H1 (cell line): ENCODE measurements at regions not wholly inside any gene's neighbourhood (a gene's known extent, or its start where the extent isn't known, plus 50 kb on each side); places are given as distances from the start of the nearest gene placed in this dataset.

ENCODE experiments used
- CTCF ChIA-PET: fragments of 300-600 bp; sonication (Branson Sonifier 250); formaldehyde crosslinking; loops from one replicate; lab custom pipeline; 2021; ENCODE audit not compliant: partially characterized antibody; lab: Charles Lee
- POLR2A ChIA-PET: fragments of 300-600 bp; sonication (Branson Sonifier 250); formaldehyde crosslinking; loops from one replicate; lab custom pipeline; 2021; ENCODE audit warnings: inconsistent platforms; ENCODE audit not compliant: partially characterized antibody; lab: Charles Lee
- DNase-seq, 2 experiments: peaks; one replicate each; pipeline versions ENCODE4 v3.0.0 to v3.0.0-alpha.2; 2010 to 2022; ENCODE audit warnings: low spot score in 2 of 2, low read depth in 1 of 2, mixed read lengths in 1 of 2
- FAIRE-seq: peaks from 2 replicates; lab custom pipeline; 2011; peaks lifted over from hg19 to GRCh38; lab: Jason Lieb, UNC
- H2AFZ ChIP-seq: 2 replicates; pipeline ENCODE4 v1.8.1; 2012; ENCODE audit warnings: low read length, inconsistent platforms
- H2AK5ac ChIP-seq: 2 replicates; pipeline ENCODE4 v1.6.1; 2013; ENCODE audit warnings: low read depth, low read length
- H2BK120ac ChIP-seq: replicated peaks from 2 replicates; pipeline ENCODE3; 2013; ENCODE audit warnings: low read depth, low read length, inconsistent platforms
- H2BK12ac ChIP-seq: 2 replicates; pipeline ENCODE4 v1.6.1; 2013; ENCODE audit warnings: low read depth, low read length
- H2BK15ac ChIP-seq: 2 replicates; pipeline ENCODE4 v1.6.1; 2013; ENCODE audit warnings: low read length
- H2BK20ac ChIP-seq: 2 replicates; pipeline ENCODE4 v1.6.1; 2013; ENCODE audit warnings: low read length
- H2BK5ac ChIP-seq: 2 replicates; pipeline ENCODE4 v1.6.1; 2013; ENCODE audit warnings: low read depth, low read length
- H3K14ac ChIP-seq: 2 replicates; pipeline ENCODE4 v1.6.1; 2013; ENCODE audit warnings: inconsistent platforms; ENCODE audit not compliant: insufficient read length
- H3K18ac ChIP-seq: 2 replicates; pipeline ENCODE4 v1.6.1; 2013; ENCODE audit warnings: low read length; ENCODE audit errors: extremely low read depth
- H3K23ac ChIP-seq: 2 replicates; pipeline ENCODE4 v1.6.1; 2013; ENCODE audit warnings: inconsistent platforms; ENCODE audit not compliant: insufficient read length
- H3K23me2 ChIP-seq: 2 replicates; pipeline ENCODE4 v1.6.1; 2013; ENCODE audit warnings: low read depth, low read length
- H3K27ac ChIP-seq: 2 replicates; pipeline ENCODE4 v1.6.1; 2011; ENCODE audit warnings: low read depth, low read length, inconsistent platforms
- H3K27me3 ChIP-seq, 4 experiments: replicated peaks in 1 of 4; 1 replicate in 1 of 4; 2 replicates in 3 of 4; pipeline versions ENCODE4 v1.6.1 to v1.8.1; 2011 to 2013; ENCODE audit warnings: low read length in 3 of 4, mild to moderate bottlenecking in 3 of 4, inconsistent platforms in 2 of 4, mixed read lengths in 2 of 4, moderate library complexity in 1 of 4; ENCODE audit not compliant: control insufficient read depth in 3 of 4, insufficient read depth in 3 of 4; ENCODE audit errors: extremely low read depth in 1 of 4
- H3K36me3 ChIP-seq, 4 experiments: 2 replicates each; pipeline versions ENCODE4 v1.6.1 to v1.8.1; 2011 to 2013; ENCODE audit warnings: mild to moderate bottlenecking in 4 of 4, low read length in 3 of 4, moderate library complexity in 2 of 4, control low read depth in 1 of 4, inconsistent platforms in 1 of 4; ENCODE audit not compliant: insufficient read depth in 4 of 4, control insufficient read depth in 2 of 4
- H3K4ac ChIP-seq: replicated peaks from 2 replicates; pipeline ENCODE3; 2013; ENCODE audit warnings: low read length, low read depth, mixed read lengths, inconsistent platforms; ENCODE audit not compliant: insufficient read length
- H3K4me1 ChIP-seq, 4 experiments: replicated peaks in 1 of 4; 1 replicate in 1 of 4; 2 replicates in 3 of 4; pipeline versions ENCODE4 v1.6.1 to v1.8.1; 2011 to 2013; ENCODE audit warnings: low read length in 3 of 4, inconsistent platforms in 2 of 4, mixed read lengths in 1 of 4; ENCODE audit not compliant: insufficient read depth in 4 of 4, control insufficient read depth in 3 of 4
- H3K4me2 ChIP-seq, 2 experiments: 2 replicates each; pipeline versions ENCODE4 v1.6.1 to v1.8.1; 2011 to 2013; ENCODE audit warnings: low read depth in 2 of 2, low read length in 2 of 2, control low read depth in 1 of 2, inconsistent platforms in 1 of 2, mild to moderate bottlenecking in 1 of 2; ENCODE audit not compliant: insufficient read depth in 1 of 2
- H3K4me3 ChIP-seq, 4 experiments: fragments of 200-600, 300-600 bp in 1 of 4; sonication (generic), shearing (Covaris generic), sonication (Bioruptor Twin) in 1 of 4; 2 replicates each; pipeline versions ENCODE4 v1.5.1 to v1.8.1; 2011 to 2016; ENCODE audit warnings: low read length in 4 of 4, low read depth in 3 of 4, control low read depth in 2 of 4, inconsistent platforms in 2 of 4, mild to moderate bottlenecking in 2 of 4, mixed read lengths in 1 of 4, moderate library complexity in 1 of 4; ENCODE audit not compliant: insufficient read depth in 2 of 4; ENCODE audit errors: extremely low read depth in 1 of 4
- H3K56ac ChIP-seq: replicated peaks from 2 replicates; pipeline ENCODE3; 2013; ENCODE audit warnings: low read depth, mild to moderate bottlenecking, mixed read lengths, low read length, inconsistent platforms; ENCODE audit not compliant: insufficient read length
- H3K79me1 ChIP-seq: 2 replicates; pipeline ENCODE4 v1.6.1; 2013; ENCODE audit warnings: low read depth, low read length, control low read depth
- H3K79me2 ChIP-seq, 2 experiments: 2 replicates each; pipeline versions ENCODE4 v1.6.1 to v1.8.1; 2012 to 2013; ENCODE audit warnings: low read length in 2 of 2, mild to moderate bottlenecking in 2 of 2, inconsistent platforms in 1 of 2; ENCODE audit not compliant: insufficient read depth in 2 of 2, control insufficient read depth in 1 of 2
- H3K9ac ChIP-seq, 4 experiments: replicated peaks in 1 of 4; 1 replicate in 1 of 4; 2 replicates in 3 of 4; pipeline versions ENCODE4 v1.6.1 to v1.8.1; 2011 to 2013; ENCODE audit warnings: low read depth in 3 of 4, low read length in 3 of 4, control low read depth in 2 of 4, mild to moderate bottlenecking in 2 of 4, moderate library complexity in 2 of 4, inconsistent platforms in 1 of 4; ENCODE audit errors: extremely low read depth in 1 of 4
- H3K9me3 ChIP-seq, 2 experiments: 2 replicates each; pipeline versions ENCODE4 v1.6.1 to v1.8.1; 2012 to 2013; ENCODE audit warnings: mild to moderate bottlenecking in 2 of 2, moderate library complexity in 2 of 2, control low read depth in 1 of 2, inconsistent platforms in 1 of 2, low read depth in 1 of 2, low read length in 1 of 2, mixed read lengths in 1 of 2; ENCODE audit not compliant: insufficient read depth in 2 of 2
- H4K20me1 ChIP-seq, 2 experiments: replicated peaks in 1 of 2; 2 replicates each; pipeline versions ENCODE3 to v1.8.1; 2011 to 2013; ENCODE audit warnings: inconsistent platforms in 2 of 2, low read length in 2 of 2, mild to moderate bottlenecking in 1 of 2; ENCODE audit not compliant: insufficient read depth in 2 of 2, control insufficient read depth in 1 of 2
- H4K5ac ChIP-seq: 2 replicates; pipeline ENCODE4 v1.6.1; 2013; ENCODE audit warnings: low read length, low read depth, mixed read lengths, inconsistent platforms; ENCODE audit not compliant: insufficient read length
- H4K8ac ChIP-seq: 2 replicates; pipeline ENCODE4 v1.8.0; 2013; ENCODE audit warnings: mild to moderate bottlenecking, moderate library complexity, low read length, inconsistent platforms; ENCODE audit not compliant: insufficient read depth; ENCODE audit errors: extremely low read depth
- H4K91ac ChIP-seq: replicated peaks from 2 replicates; pipeline ENCODE3; 2013; ENCODE audit warnings: low read length, mixed read lengths, inconsistent platforms; ENCODE audit not compliant: insufficient read length
- BACH1 ChIP-seq: IDR thresholded peaks from 2 replicates; pipeline ENCODE4 v1.6.1; 2012; ENCODE audit warnings: low read length, improper control_type of control experiment
- CBX5 ChIP-seq: fragments of 300-800, 300-1000 bp; sonication (generic); IDR thresholded peaks from 2 replicates; pipeline ENCODE4 v1.7.1; 2016; ENCODE audit warnings: antibody characterized with exemption, low read length, low read depth
- CHD1 ChIP-seq: IDR thresholded peaks from 2 replicates; pipeline ENCODE4 v1.6.1; 2012; ENCODE audit warnings: low read depth, low read length, improper control_type of control experiment
- EGR1 ChIP-seq: IDR thresholded peaks from 2 replicates; pipeline ENCODE4 v1.6.1; 2011; ENCODE audit warnings: low read depth, low read length, borderline replicate concordance
- EP300 ChIP-seq, 2 experiments: IDR thresholded peaks; 1 replicate in 1 of 2; 2 replicates in 1 of 2; pipeline ENCODE4 v1.6.1; 2011 to 2012; ENCODE audit warnings: low read depth in 2 of 2, low read length in 2 of 2, mild to moderate bottlenecking in 2 of 2, borderline replicate concordance in 1 of 2, inconsistent platforms in 1 of 2, moderate library complexity in 1 of 2
- JUN ChIP-seq: IDR thresholded peaks from 2 replicates; pipeline ENCODE4 v1.6.1; 2011; ENCODE audit warnings: low read depth, mild to moderate bottlenecking, improper control_type of control experiment, low read length
- KDM5A ChIP-seq: fragments of 200-600 bp; IDR thresholded peaks from 2 replicates; pipeline ENCODE4 v1.7.1; 2012; ENCODE audit warnings: mild to moderate bottlenecking, low read length, inconsistent platforms, mixed read lengths
- RFX5 ChIP-seq: IDR thresholded peaks from 2 replicates; pipeline ENCODE4 v1.6.1; 2011; ENCODE audit warnings: low read depth, low read length, improper control_type of control experiment, borderline replicate concordance
- SIN3A ChIP-seq, 2 experiments: IDR thresholded peaks in 1 of 2; conservative IDR thresholded peaks in 1 of 2; 2 replicates each; pipeline ENCODE4 v1.6.1; 2011 to 2012; ENCODE audit warnings: low read length in 2 of 2, improper control_type of control experiment in 1 of 2, low read depth in 1 of 2, mild to moderate bottlenecking in 1 of 2
- YY1 ChIP-seq: IDR thresholded peaks from 2 replicates; pipeline ENCODE4 v1.6.1; 2011; ENCODE audit warnings: low read depth, mild to moderate bottlenecking, low read length
- WGBS, 2 experiments: shearing (Covaris generic) in 1 of 2; methylation state at CpG; one replicate each; pipeline versions ENCODE4 v1.1.6 to v1.1.7; 2013 to 2015; ENCODE audit warnings: low lambda C conversion rate in 2 of 2, mixed read lengths in 2 of 2, inconsistent platforms in 1 of 2, low coverage in 1 of 2, missing lambda C conversion rate in 1 of 2; ENCODE audit not compliant: insufficient replicate concordance in 2 of 2, insufficient coverage in 1 of 2, insufficient read length in 1 of 2; ENCODE audit errors: extremely low coverage in 1 of 2, missing lambda C conversion rate in 1 of 2; 5-methylcytosine and 5-hydroxymethylcytosine counted together

DNA sequence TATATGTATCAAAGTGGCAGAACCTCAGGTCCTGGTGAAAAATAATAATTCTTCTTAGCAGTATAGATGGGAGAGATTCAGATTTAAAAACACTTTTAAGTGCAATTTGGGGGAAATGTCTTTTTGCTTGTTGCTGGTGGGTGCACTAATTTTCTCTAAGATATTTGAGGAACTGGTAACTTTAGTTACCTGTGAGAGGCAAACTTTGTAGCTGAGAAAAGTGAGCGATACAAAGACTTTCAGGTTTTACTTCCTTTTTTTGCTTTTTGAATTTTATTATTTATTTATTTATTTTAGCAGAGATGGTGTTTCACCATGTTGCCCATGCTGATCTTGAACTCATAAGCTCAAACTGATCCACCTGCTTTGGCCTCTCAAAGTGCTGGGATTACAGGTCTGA lies 303.1 kb upstream of the PTGER4 start:
- no peak overlapping the region for H3K4me3 ChIP-seq
- no peak overlapping the region for H3K9ac ChIP-seq
- H2BK12ac ChIP-seq: no peak overlapping the region
- H2BK15ac ChIP-seq: no peak overlapping the region
- H3K27me3 ChIP-seq: no peaks in the 10 kb centered on the region
- no peak overlapping the region for H3K23ac ChIP-seq
- H3K14ac ChIP-seq: no peak overlapping the region
- no peak overlapping the region for H4K8ac ChIP-seq
- no peak overlapping the region for H3K18ac ChIP-seq
- no peak for FAIRE-seq
- TF ChIP-seq RFX5: no peak
- TF ChIP-seq YY1: no peak
- no peak for TF ChIP-seq SIN3A (conservative IDR thresholded peaks at IDR 0.05 in 1 of 2, IDR thresholded peaks at IDR 0.05 in 1 of 2; ENCODE audit: low read depth in 1 of 2, low read length in 2 of 2)
- no peak for TF ChIP-seq CBX5
- TF ChIP-seq JUN: no peak
- no peak for TF ChIP-seq CHD1
- TF ChIP-seq EGR1: no peak
- no peak for TF ChIP-seq EP300 (IDR thresholded peaks at IDR 0.05; ENCODE audit: borderline replicate concordance in 1 of 2, low read depth in 2 of 2, low read length in 2 of 2)
- TF ChIP-seq BACH1: no peak
- TF ChIP-seq KDM5A: no peak
- TF ChIP-seq, all 59 proteins: peak for 0
- Histone ChIP-seq H3K56ac (no peak overlapping the region), H3K79me1 (no peaks in the 10 kb centered on the region), H4K91ac (no peak overlapping the region), H4K5ac (no peak overlapping the region), H2BK120ac (no peak overlapping the region), H3K36me3 (no peaks in the 10 kb centered on the region), H2AK5ac (no peak overlapping the region), H2AFZ (no peak overlapping the region), H3K4ac (no peak overlapping the region), H3K9me3 (no peaks in the 10 kb centered on the region), H2BK5ac (no peak overlapping the region), H3K4me1 (no peaks in the 10 kb centered on the region), H3K23me2 (no peaks in the 10 kb centered on the region), H3K4me2 (no peak overlapping the region), H3K27ac (no peak overlapping the region), H3K79me2 (no peaks in the 10 kb centered on the region), H4K20me1 (no peaks in the 10 kb centered on the region), H2BK20ac (no peak overlapping the region)
- CTCF ChIA-PET: interaction anchor here (1.3 kb wide), 1 partner anchor 23 kb away, joined by 4 read pairs; no protein-coding TSS in a partner anchor
- POLR2A ChIA-PET: no interaction called here
- WGBS, 2 experiments: 89% methylated on average over 1 of the region's 1 CpG; no CpG with 5 or more reads in 1 of the 2 experiments
- no peak for DNase-seq
